ENCODE measurements at regions not wholly inside any gene's neighbourhood (a gene's known extent, or its start where the extent isn't known, plus 50 kb on each side); places are given as distances from the start of the nearest gene placed in this dataset.

GRCh38 chr5:163659568-163659902 lies 154.1 kb downstream of the MAT2B start:
- H3K27ac ChIP-seq = no peak overlapping the region
- TF ChIP-seq CTCF (IDR thresholded peaks at IDR 0.05) (no peak), ZFX (IDR thresholded peaks at IDR 0.05; ENCODE audit: borderline replicate concordance) (no peak)

- TF ChIP-seq CTCF (IDR thresholded peaks at IDR 0.05) (no peak), ZFX (IDR thresholded peaks at IDR 0.05; ENCODE audit: borderline replicate concordance) (no peak)
- no peak overlapping the region for H3K27ac ChIP-seq
These were observed 155.1 kb downstream of the MAT2B start for GRCh38 chr5:163660486-163660885.

- no peak overlapping the region for H3K27ac ChIP-seq
- no peak for TF ChIP-seq CTCF (IDR thresholded peaks at IDR 0.05)
- TF ChIP-seq ZFX (IDR thresholded peaks at IDR 0.05; ENCODE audit: borderline replicate concordance) = no peak
These were observed 155.9 kb downstream of the MAT2B start for GRCh38 chr5:163661360-163661759.

- TF ChIP-seq CTCF (IDR thresholded peaks at IDR 0.05) (no peak), ZFX (IDR thresholded peaks at IDR 0.05; ENCODE audit: borderline replicate concordance) (no peak)
- no peak overlapping the region for H3K27ac ChIP-seq
These were observed 164.6 kb downstream of the MAT2B start for GRCh38 chr5:163670036-163670435.

GRCh38 chr5:163677092-163677491 lies 171.7 kb downstream of the MAT2B start:
- no peak overlapping the region for H3K27ac ChIP-seq
- no peak for TF ChIP-seq ZFX (IDR thresholded peaks at IDR 0.05; ENCODE audit: borderline replicate concordance)
- no peak for TF ChIP-seq CTCF (IDR thresholded peaks at IDR 0.05)

- no peak overlapping the region for H3K27ac ChIP-seq
- TF ChIP-seq ZFX (IDR thresholded peaks at IDR 0.05; ENCODE audit: borderline replicate concordance) = no peak
- no peak for TF ChIP-seq CTCF (IDR thresholded peaks at IDR 0.05)
These were observed 176.8 kb downstream of the MAT2B start for GRCh38 chr5:163682234-163682633.

GRCh38 chr5:163687414-163687813 lies 182.0 kb downstream of the MAT2B start:
- no peak for TF ChIP-seq CTCF (IDR thresholded peaks at IDR 0.05)
- TF ChIP-seq ZFX (IDR thresholded peaks at IDR 0.05; ENCODE audit: borderline replicate concordance) = no peak
- no peak overlapping the region for H3K27ac ChIP-seq
